ENCODE measurements at regions not wholly inside any gene's neighbourhood (a gene's known extent, or its start where the extent isn't known, plus 50 kb on each side); places are given as distances from the start of the nearest gene placed in this dataset.

DNA sequence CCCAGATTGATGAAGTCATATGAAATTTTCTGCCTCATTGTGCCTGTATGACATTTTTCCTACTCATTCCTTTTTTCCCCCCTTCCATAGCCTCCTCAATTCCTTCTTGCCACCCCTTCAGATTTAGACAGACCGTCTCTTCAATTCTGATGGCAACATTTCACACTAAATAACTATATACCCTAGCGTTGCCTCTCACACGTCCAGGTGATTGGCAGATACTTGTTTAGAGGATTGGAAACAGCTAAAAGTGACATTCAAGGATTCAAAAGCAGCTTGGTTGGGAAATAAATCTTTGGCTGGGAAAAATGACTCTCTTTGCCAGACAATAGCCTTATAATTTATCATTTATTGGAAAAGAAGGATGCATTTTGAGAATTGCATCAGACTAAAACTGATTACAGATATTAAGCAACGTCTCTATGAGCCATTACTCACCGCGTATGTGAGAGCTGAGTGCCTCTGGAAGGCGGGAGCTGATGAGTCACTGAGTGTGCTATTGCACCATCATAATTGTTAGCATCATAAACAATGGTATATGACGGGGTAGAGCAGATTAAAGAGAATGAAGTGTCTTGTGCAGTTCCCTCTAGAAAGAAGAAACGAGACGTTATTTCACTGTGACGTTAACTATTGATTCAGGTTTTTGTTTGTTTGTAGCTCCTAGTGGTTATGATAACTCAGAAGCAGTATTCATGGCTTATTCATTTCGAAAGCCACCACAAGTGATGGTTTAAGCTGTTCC lies 61.1 kb upstream of the FAM216B start (continued):
- TF ChIP-seq CHD1 (IDR thresholded peaks at IDR 0.05; ENCODE audit: low read depth, low read length) (no peak), RCOR1 (IDR thresholded peaks at IDR 0.05; ENCODE audit: insufficient replicate concordance, low read length) (no peak)

- Histone ChIP-seq H3K56ac (ENCODE audit: extremely low read depth, insufficient read depth, low read length) (peak overlapping the region; percentile 36), H2BK20ac (ENCODE audit: low read depth, low read length) (peak overlapping the region; percentile 37; the same call in 1 of the 2 replicates), H3K18ac (ENCODE audit: low read depth, low read length) (peak overlapping the region; percentile 45; the same call in 1 of the 2 replicates), H3K4me2 (ENCODE audit: low read depth, low read length) (peak overlapping the region; percentile 80; the same call in 1 of the 2 replicates), H3K4me1 (ENCODE audit: control insufficient read depth, insufficient read depth, low read length) (peaks cover 4% of the 10 kb centered on the region), H3K4me3 (ENCODE audit: insufficient read depth, low read depth, low read length) (peak overlapping the region; percentile 6; the same call in 1 of the 2 replicates), H4K91ac (ENCODE audit: insufficient read depth, low read depth, low read length) (no peak overlapping the region), H3K9me1 (ENCODE audit: insufficient read depth, low read length) (no peaks in the 10 kb centered on the region), H3K9ac (ENCODE audit: low read depth, low read length) (no peak overlapping the region; the same call in 1 of the 2 replicates), H2BK120ac (ENCODE audit: low read depth, low read length) (peak overlapping the region; percentile 63), H4K20me1 (ENCODE audit: insufficient read depth, low read length) (no peaks in the 10 kb centered on the region), H2AK9ac (replicated peaks; ENCODE audit: low read depth, low read length, poor library complexity) (no peak overlapping the region), H3K27me3 (ENCODE audit: control insufficient read depth, insufficient read depth, low read length) (no peaks in the 10 kb centered on the region), H2AK5ac (ENCODE audit: low read depth, low read length) (no peak overlapping the region), H2BK5ac (ENCODE audit: low read depth, low read length, poor library complexity, severe bottlenecking) (peak overlapping the region; percentile 65), H4K8ac (ENCODE audit: low read depth in 2 of 2, low read length in 2 of 2) (peak overlapping the region in 1 of 2 experiments; percentile 25; a peak in 1 of 4 replicates), H3K36me3 (ENCODE audit: control insufficient read depth, insufficient read depth, low read length) (no peaks in the 10 kb centered on the region), H3K4ac (ENCODE audit: low read depth, low read length) (0 out of 2 replicates have a peak overlapping the region, but pooled peaks have one; percentile 13), H2AFZ (replicated peaks; ENCODE audit: low read length, poor library complexity) (no peak overlapping the region), H3K79me1 (ENCODE audit: low read depth in 1 of 2, low read length in 2 of 2) (no peaks in the 10 kb centered on the region), H3K9me3 (ENCODE audit: control insufficient read depth, insufficient read depth, low read length) (no peaks in the 10 kb centered on the region), H4K5ac (ENCODE audit: low read depth, low read length) (no peak overlapping the region), H3K14ac (replicated peaks; ENCODE audit: low read depth, low read length) (no peak overlapping the region; the same call in 1 of the 2 replicates), H2BK15ac (ENCODE audit: low read depth, low read length) (peak overlapping the region; percentile 43; the same call in 1 of the 3 replicates), H3K23ac (ENCODE audit: low read depth, low read length) (no peak overlapping the region; the same call in 1 of the 2 replicates), H3K27ac (ENCODE audit: insufficient read depth, low read length) (no peak overlapping the region)
- DNase-seq (no peak), ATAC-seq (ENCODE audit: low read depth) (peak; percentile 61)
- intact Hi-C loops (cut with micrococcal nuclease) = no loop called here
- CTCF ChIA-PET = interaction anchor here (0.7 kb wide), 1 partner anchor 9 kb away, joined by 3 read pairs; no protein-coding TSS in a partner anchor
- dilution Hi-C loops (cut with HindIII; ENCODE audit: low sequenced_read_pairs, unreplicated experiment) = no loop called here
- no TSS peak for BruUV-seq (replicated peaks)
- POLR2A ChIA-PET (ENCODE audit: unreplicated experiment) = no interaction called here
- in situ Hi-C loops (cut with MboI; ENCODE audit: low sequenced_read_pairs) = no loop called here
- no CpG with 5 or more reads among the region's 2 CpGs for WGBS, 2 experiments (ENCODE audit: extremely low coverage in 2 of 2, insufficient read length in 1 of 2)
- TF ChIP-seq RFX5 (IDR thresholded peaks at IDR 0.05; ENCODE audit: low read depth, low read length) (no peak), POLR2A (IDR thresholded peaks at IDR 0.05; ENCODE audit: low read depth, low read length) (no peak), BHLHE40 (IDR thresholded peaks at IDR 0.05; ENCODE audit: low read depth, low read length) (no peak), CEBPB (IDR thresholded peaks at IDR 0.05; ENCODE audit: low read depth, low read length) (no peak), FOS (IDR thresholded peaks at IDR 0.05; ENCODE audit: low read depth, low read length) (no peak), NFE2L2 (IDR thresholded peaks at IDR 0.05; ENCODE audit: low read depth, low read length) (no peak), SMC3 (IDR thresholded peaks at IDR 0.05; ENCODE audit: low read depth, low read length) (no peak), MAZ (IDR thresholded peaks at IDR 0.05; ENCODE audit: borderline replicate concordance, low read depth, low read length) (no peak), RCOR1 (IDR thresholded peaks at IDR 0.05; ENCODE audit: insufficient replicate concordance, low read length) (no peak), MAFK (IDR thresholded peaks at IDR 0.05; ENCODE audit: low read depth, low read length) (no peak), RAD21 (IDR thresholded peaks at IDR 0.05; ENCODE audit: low read length) (no peak), MXI1 (IDR thresholded peaks at IDR 0.05; ENCODE audit: borderline replicate concordance, low read depth, low read length) (no peak), CHD1 (IDR thresholded peaks at IDR 0.05; ENCODE audit: low read depth, low read length) (no peak)
- TF ChIP-seq, protein P1, sequence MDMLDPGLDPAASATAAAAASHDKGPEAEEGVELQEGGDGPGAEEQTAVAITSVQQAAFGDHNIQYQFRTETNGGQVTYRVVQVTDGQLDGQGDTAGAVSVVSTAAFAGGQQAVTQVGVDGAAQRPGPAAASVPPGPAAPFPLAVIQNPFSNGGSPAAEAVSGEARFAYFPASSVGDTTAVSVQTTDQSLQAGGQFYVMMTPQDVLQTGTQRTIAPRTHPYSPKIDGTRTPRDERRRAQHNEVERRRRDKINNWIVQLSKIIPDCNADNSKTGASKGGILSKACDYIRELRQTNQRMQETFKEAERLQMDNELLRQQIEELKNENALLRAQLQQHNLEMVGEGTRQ (IDR thresholded peaks at IDR 0.05; ENCODE audit: low read depth, low read length) = no peak
- TF ChIP-seq, protein P2, sequence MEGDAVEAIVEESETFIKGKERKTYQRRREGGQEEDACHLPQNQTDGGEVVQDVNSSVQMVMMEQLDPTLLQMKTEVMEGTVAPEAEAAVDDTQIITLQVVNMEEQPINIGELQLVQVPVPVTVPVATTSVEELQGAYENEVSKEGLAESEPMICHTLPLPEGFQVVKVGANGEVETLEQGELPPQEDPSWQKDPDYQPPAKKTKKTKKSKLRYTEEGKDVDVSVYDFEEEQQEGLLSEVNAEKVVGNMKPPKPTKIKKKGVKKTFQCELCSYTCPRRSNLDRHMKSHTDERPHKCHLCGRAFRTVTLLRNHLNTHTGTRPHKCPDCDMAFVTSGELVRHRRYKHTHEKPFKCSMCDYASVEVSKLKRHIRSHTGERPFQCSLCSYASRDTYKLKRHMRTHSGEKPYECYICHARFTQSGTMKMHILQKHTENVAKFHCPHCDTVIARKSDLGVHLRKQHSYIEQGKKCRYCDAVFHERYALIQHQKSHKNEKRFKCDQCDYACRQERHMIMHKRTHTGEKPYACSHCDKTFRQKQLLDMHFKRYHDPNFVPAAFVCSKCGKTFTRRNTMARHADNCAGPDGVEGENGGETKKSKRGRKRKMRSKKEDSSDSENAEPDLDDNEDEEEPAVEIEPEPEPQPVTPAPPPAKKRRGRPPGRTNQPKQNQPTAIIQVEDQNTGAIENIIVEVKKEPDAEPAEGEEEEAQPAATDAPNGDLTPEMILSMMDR (conservative IDR thresholded peaks at IDR 0.05; ENCODE audit: low read depth, low read length) = no peak
Observed at GRCh38 chr13:42720858-42721219, 60.5 kb upstream of the FAM216B start.

All from IMR-90 (cell line).